HG03520 (cell line): ENCODE measurements at regions not wholly inside any gene's neighbourhood (a gene's known extent, or its start where the extent isn't known, plus 50 kb on each side); places are given as distances from the start of the nearest gene placed in this dataset.

Experiments
- ATAC-seq: cut with Tn5 transposase; IDR thresholded peaks from one replicate; pipeline ENCODE4 v1.9.1; 2021; ENCODE audit warnings: mild to moderate bottlenecking, moderate library complexity; ENCODE audit not compliant: unreplicated experiment

GRCh38 chr14:73800970-73801515, 50.6 kb upstream of the PTGR2 start:
- no peak for ATAC-seq

- ATAC-seq: no peak
These were observed 53.9 kb upstream of the PTGR2 start for GRCh38 chr14:73797543-73798265.

GRCh38 chr14:73796893-73797542, 54.6 kb upstream of the PTGR2 start:
- no peak for ATAC-seq

GRCh38 chr14:73796415-73796814, 55.2 kb upstream of the PTGR2 start:
- ATAC-seq: no peak

DNA sequence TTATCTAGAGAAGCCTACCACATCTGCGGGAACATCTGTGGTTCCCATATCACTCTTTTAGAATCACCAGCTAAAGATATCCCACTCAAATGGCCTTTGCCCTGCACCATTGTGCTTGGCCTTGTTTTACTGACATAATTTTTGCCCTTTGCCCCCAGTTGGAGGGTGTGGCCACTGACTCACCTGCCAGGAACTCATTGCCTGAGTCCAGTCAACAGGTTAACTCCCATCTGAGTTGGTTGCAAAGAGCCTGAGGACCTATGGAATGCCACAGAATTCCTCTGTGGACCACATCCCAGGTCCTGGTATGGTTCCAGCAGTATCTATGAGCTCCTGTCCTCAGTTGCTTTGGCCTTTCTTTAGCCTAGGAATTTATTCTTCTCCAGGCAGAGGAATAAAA, 55.7 kb upstream of the PTGR2 start:
- ATAC-seq: no peak

DNA sequence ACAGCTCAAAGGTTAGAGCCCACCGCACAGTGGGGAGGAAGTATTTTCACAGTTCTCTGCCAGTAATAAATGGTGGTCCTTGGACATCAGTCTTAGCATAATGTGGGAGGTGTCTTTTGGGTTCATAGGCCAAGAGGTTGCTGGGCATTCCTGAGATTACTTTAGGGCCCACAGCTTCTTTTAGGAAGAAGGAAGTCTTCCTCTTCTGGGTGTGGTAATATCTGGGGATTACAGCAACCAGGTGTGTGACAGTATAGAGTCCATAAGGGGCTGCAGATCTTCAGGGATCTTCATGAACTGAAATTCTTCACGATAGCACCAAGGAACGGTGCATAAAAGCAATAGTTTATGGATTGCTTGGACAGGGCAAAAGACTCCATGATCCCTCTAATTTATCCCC, 56.2 kb upstream of the PTGR2 start:
- ATAC-seq: no peak

DNA sequence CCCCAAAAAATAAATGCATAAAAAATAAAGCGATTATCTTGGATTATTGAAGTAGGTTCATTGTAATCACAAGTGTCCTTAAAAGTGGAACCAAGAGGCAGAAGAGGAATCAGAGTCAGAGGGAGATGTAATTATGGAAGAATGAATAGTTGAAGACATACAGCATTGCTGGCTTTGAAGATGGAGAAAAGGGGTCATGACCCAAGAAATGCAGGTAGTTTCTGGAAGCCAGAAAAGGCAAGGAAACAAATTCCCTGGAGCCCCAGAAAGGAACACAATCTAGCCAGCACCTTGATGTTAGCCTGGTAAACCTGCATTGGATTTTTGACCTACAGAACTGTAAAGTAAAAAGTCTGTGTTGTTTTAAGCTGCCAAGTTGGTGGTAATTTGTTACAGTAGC, 57.5 kb upstream of the PTGR2 start:
- ATAC-seq: no peak

DNA sequence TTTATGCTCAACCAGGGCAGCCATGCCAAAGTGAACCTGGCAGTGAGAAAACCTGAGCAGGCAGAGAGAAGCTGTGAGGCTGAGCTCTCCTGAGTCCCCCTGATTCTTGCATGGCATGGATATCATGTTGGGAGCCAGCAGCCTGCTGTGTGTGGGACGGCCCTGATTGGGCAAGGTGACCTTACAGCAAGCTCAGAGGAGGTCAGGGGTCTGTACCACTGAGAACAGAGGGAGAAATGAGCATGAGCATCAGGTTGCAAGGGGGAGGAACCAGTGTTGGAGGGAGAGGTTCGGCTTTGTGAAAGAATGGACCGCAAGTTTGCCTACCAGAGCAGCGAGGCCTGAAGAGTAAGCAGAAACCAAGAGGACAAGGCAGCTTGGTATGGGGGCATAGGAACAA, 59.1 kb upstream of the PTGR2 start:
- no peak for ATAC-seq

DNA sequence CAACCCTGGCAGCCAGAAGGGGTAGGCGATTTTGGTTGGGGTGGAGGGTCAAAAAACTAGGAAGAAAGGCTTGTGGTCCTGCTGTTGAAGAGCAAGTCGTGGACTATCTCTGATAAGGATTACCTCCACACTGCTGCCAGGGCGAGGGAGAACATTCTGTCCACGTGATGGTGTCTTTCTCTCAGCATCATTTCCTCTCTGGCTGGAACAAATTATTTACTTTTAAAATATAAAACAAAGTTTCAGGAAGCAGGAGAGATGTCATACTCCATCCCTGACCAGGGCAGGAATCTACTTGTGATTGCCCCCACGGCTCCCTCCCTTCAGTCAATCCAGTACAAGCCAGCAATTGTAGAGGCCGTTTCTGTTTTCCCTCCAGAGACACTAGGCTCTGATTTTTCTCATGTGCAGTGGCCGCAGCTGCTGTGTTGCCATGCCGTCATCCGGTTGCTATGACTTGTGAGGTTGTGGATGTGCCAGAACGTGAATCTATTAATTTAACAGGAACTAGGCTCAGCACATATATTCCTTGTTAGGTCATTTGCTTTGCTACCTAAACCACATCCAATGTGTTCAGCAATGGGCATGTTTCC, 61.5 kb upstream of the PTGR2 start:
- ATAC-seq: no peak

- no peak for ATAC-seq
These were observed 62.7 kb upstream of the PTGR2 start for GRCh38 chr14:73788701-73789551.

DNA sequence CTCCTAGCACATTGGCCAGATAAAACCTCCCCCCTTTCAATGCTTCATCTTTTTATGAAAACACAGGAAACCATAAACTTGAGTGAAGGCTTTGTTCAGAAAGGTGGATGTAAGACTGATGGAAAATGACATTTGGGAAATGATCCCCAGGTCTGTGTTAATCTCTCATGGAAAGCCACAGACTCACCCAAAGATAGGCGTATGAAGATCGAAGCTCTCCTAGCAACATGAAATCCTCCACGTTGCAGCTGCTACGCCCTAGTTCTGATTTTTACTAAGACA, 63.4 kb upstream of the PTGR2 start:
- ATAC-seq: no peak

DNA sequence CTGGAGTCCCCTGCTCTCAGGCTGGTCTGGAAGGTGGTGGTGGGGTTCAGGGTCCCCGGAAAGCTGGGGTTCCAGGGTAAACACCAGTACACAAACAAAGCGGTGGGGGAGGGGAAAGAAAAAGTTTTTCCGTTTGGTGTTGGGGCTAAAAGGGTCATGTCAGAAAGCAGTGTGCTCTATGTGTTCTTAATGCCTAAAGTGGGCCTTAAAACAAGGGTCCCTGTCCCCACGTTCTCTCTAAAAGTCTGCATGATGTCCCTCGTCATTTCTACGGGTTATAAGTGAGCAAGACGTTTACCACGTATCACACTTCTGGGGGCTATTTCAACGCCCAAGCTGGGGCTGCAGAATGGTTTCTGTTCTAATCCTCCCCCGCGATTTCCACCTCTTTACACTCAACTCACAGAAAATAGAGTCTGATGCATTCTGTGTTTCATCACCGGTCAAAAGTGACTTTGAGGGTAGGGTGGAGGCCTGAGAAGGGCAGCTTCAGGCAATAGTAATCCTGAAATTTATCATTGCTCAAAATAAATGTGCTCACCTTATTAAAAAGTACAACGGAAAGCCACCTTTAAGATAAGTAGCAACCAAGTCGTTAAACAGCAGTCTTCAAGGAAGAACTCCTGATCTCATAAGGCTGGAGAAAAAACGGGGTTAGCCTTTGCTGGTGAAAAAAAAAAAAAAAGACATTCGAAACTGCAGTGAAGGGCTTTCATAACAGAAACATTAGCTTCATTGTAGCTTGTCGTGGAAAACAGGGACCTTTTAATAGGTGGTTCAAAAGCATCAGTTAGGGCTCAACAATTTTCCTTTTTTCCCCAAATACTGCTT, 63.9 kb upstream of the PTGR2 start:
- ATAC-seq: no peak

DNA sequence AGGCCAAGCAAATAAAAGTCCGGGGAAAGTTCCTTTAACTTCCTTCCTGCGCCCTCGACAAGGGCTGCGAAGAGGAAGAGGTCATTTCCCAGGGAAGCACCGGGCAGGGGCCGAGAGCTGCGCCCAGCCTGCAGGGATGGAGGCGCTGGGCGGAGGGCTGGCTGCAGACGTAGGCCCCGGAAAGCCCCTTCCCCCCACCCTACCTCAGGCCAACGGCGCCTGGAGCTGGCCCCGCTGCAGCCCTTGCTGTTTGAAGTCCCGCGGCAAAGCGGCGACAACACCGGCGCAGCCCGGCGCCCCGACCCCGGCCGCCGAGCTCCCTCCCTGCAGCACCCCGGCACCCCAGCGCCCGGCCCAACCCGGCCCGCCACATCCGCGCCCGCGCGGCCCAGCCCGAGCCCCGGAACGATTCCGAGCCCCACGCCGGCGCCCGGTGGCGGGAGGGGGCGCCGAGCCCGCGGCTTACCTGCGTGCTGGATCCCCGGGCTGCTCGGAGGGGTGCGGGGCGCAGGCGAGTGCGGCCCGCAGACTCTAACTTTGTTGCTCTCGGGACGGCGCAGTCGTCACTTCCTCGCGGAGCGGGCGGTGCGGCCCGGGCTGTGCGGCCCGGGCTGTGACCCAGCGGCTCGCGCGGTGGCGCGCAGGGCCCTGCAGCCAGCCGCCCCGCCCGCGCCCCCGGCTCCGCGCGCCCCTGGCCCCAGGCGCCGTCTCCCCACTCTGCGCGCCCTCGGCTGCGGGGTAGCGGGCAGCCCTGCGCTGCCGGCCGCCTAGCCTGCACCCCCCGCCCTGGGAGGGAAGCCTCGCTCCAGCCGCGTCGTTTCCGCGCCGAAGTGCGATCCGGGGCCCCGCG, 64.8 kb upstream of the PTGR2 start:
- ATAC-seq: peak; percentile 37

DNA sequence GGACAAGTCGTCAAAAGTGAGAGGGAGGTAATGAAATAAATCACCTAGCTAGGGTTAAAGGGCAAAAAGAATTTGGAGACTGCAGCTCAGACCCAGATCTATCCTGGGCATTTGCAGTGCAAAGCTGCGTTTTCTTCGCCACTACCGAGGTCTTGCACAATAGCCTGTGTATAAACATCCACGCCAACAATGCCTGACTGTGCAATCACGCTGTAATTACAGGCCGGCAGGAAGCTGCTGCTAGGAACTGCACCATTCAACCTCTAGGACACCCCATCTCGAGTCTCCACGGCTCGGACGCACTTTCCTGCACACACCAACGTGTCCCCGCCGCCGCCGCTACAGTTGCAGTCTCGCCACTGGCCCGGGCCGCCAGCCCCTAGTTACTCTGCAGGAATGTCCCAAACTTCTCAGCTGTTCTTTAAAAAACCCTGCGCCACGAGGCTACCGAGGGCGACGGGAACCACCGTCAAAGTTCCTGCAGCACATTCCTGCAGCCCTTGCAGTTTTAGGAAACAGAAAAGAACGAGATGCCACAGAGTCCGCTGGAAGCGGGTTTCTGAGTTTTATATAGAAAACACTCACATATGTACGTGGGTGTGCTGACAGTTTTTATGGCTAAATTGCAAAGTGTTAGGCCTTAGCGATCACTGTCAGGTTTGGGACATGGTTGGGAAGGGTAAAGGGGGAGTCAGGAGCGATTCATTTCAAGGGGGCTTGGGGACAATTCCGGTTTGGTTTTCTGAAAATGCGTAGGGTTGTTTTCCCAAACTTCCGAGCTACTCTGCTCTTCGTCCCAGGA, 65.6 kb upstream of the PTGR2 start:
- ATAC-seq: no peak

DNA sequence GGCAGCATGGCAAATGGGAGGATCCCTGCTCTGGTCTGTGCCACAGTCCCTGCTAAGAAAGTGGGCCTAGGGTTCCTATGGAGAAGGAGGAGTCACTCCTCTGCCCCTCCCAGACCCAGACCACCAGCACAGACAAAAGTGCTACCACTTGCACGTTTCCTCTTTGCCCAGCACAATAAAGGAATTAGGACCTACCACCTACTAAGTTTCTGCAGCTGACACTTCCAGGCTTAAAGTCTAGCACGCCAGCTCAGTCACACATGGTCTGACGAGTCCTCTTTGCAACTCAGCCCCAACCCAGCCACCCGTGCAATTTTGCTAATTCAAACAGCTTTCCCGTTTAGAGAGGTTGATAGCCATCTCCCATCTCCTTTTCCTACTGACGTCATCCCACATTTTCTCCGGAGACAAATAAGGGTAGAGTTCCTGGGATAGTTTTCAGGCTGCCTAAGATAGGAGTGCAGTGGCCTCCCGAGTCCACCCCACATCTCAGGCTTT, 66.2 kb upstream of the PTGR2 start:
- no peak for ATAC-seq

GRCh38 chr14:73784988-73785313, 66.7 kb upstream of the PTGR2 start:
- ATAC-seq: no peak

DNA sequence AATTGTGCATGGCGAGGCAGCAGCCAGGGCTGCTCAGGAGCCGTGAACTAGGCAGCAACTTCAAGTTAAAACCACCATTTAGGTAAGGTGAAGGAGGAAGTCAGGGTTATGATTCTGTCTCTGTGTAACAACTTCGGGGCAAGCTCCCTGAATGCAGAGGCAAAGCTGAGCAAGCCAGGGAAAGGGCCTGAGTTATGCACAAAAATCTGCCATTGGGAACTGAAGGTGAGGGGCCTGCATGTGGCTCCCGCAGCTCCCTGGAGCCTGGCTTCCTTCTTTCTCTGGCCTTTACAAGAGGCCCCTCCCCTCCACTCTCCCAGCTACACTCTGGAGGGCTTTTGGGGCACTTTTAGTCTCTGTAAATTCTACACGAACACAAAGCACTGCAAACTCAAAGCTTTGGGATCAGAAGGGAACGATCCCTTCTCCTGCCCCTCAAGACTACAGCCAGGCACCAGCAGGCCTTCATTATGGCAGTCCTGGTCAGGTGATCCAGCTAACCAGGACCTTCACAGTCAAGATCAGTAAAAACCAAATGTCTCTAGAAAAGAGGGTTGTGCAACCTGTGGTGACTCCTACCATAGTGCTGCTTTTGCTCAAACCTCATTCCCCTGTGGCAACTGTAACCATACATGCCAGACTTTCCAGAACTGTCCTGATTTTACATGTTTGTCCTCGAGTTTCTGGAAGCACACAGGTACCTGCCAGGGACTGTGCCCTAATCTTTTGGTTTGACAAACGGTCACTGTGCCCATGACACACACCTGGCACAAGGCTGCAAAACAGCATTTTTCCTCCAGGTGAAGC, 67.2 kb upstream of the PTGR2 start:
- ATAC-seq: no peak

GRCh38 chr14:73783107-73783727, 68.4 kb upstream of the PTGR2 start:
- no peak for ATAC-seq
